Upper lobe of left lung (tissue), 6 donors: ENCODE measurements at regions not wholly inside any gene's neighbourhood (a gene's known extent, or its start where the extent isn't known, plus 50 kb on each side); places are given as distances from the start of the nearest gene placed in this dataset.

Experiments
- ATAC-seq, 2 donors: fragments of 200-7000 bp; cut with Tn5 transposase; one replicate each; pipeline ENCODE4 v1.9.1; 2022; ENCODE audit warnings: mild to moderate bottlenecking in 2 of 2, moderate library complexity in 2 of 2; ENCODE audit not compliant: low FRiP score in 2 of 2
- DNase-seq, 2 donors: peaks; one replicate each; pipeline ENCODE4 v3.0.0-alpha.2; 2019 to 2020
- H3K27ac ChIP-seq, 4 donors: fragments of 200-600 bp; sonication (generic); one replicate each; pipeline ENCODE4 v1.5.1; 2016 to 2019
- H3K27me3 ChIP-seq, 4 donors: fragments of 200-600 bp; sonication (generic); one replicate each; pipeline ENCODE4 v1.5.1; 2017 to 2019
- H3K36me3 ChIP-seq, 4 donors: fragments of 200-600 bp; sonication (generic); one replicate each; pipeline ENCODE4 v1.5.1; 2016 to 2019
- H3K4me1 ChIP-seq, 4 donors: fragments of 200-600 bp; sonication (generic); one replicate each; pipeline ENCODE4 v1.5.1; 2018 to 2019
- H3K4me3 ChIP-seq, 4 donors: fragments of 200-600 bp; sonication (generic); one replicate each; pipeline ENCODE4 v1.5.1; 2017 to 2019; ENCODE audit warnings: mild to moderate bottlenecking in 2 of 4, moderate library complexity in 1 of 4
- H3K9me3 ChIP-seq, 4 donors: fragments of 200-600 bp; sonication (generic); one replicate each; pipeline ENCODE4 v1.5.1; 2018 to 2019
- CTCF ChIP-seq, 6 experiments: fragments of 450-650 bp in 4 of 6; fragments of 200-600 bp in 2 of 6; sonication (generic) in 2 of 6; IDR thresholded peaks; one replicate each; pipeline ENCODE4 v1.5.1; 2016 to 2019; ENCODE audit warnings: antibody characterized with exemption in 6 of 6
- EP300 ChIP-seq, 4 donors: sonication (generic); formaldehyde crosslinking; IDR thresholded peaks; one replicate each; pipeline ENCODE4 v1.5.1; 2017; ENCODE audit warnings: antibody characterized with exemption in 4 of 4, control low read depth in 2 of 4
- POLR2A ChIP-seq, 4 donors: fragments of 450-650 bp; IDR thresholded peaks; one replicate each; pipeline ENCODE4 v1.5.1; 2016 to 2017; ENCODE audit warnings: antibody characterized with exemption in 4 of 4, mild to moderate bottlenecking in 2 of 4
- POLR2AphosphoS5 ChIP-seq, 2 donors: sonication (generic); formaldehyde crosslinking; IDR thresholded peaks; one replicate each; pipeline ENCODE4 v1.5.1; 2017; ENCODE audit warnings: antibody characterized with exemption in 2 of 2
- WGBS, 2 donors: methylation state at CpG; one replicate each; pipeline ENCODE4 v1.1.5; 2017 to 2018; 5-methylcytosine and 5-hydroxymethylcytosine counted together
- donor health status: DM: no; HTN: no; CAD: no; lungs with moderate emphysema.
- donor health status: DM: no; HTN: yes; CAD: no; lungs with severe emphysema.

GRCh38 chr4:155114790-155115189 lies 93.6 kb upstream of the NPY2R start:
- Histone ChIP-seq H3K27me3 (no peaks in the 10 kb centered on the region), H3K36me3 (no peaks in the 10 kb centered on the region), H3K4me3 (no peak overlapping the region), H3K4me1 (no peaks in the 10 kb centered on the region), H3K9me3 (no peaks in the 10 kb centered on the region), H3K27ac (no peak overlapping the region)
- TF ChIP-seq POLR2A (IDR thresholded peaks at IDR 0.05), result no peak
- TF ChIP-seq CTCF (IDR thresholded peaks at IDR 0.05), result no peak
- TF ChIP-seq EP300 (IDR thresholded peaks at IDR 0.05), result no peak
- no peak for TF ChIP-seq POLR2AphosphoS5 (IDR thresholded peaks at IDR 0.05)
- no peak for DNase-seq
- no peak for ATAC-seq

- DNase-seq (no peak), ATAC-seq (no peak)
- Histone ChIP-seq H3K36me3 (no peaks in the 10 kb centered on the region), H3K4me1 (no peaks in the 10 kb centered on the region), H3K27ac (no peak overlapping the region), H3K9me3 (no peaks in the 10 kb centered on the region), H3K27me3 (no peaks in the 10 kb centered on the region), H3K4me3 (no peak overlapping the region)
- no peak for TF ChIP-seq POLR2AphosphoS5 (IDR thresholded peaks at IDR 0.05)
- no peak for TF ChIP-seq CTCF (IDR thresholded peaks at IDR 0.05)
- TF ChIP-seq EP300 (IDR thresholded peaks at IDR 0.05), result no peak
- no peak for TF ChIP-seq POLR2A (IDR thresholded peaks at IDR 0.05)
Measured at GRCh38 chr4:155119006-155119405, 89.4 kb upstream of the NPY2R start.

GRCh38 chr4:155120536-155120935 lies 87.9 kb upstream of the NPY2R start:
- Histone ChIP-seq H3K27me3 (no peaks in the 10 kb centered on the region), H3K36me3 (no peaks in the 10 kb centered on the region), H3K27ac (no peak overlapping the region), H3K9me3 (no peaks in the 10 kb centered on the region), H3K4me3 (no peak overlapping the region), H3K4me1 (no peaks in the 10 kb centered on the region)
- no peak for TF ChIP-seq POLR2AphosphoS5 (IDR thresholded peaks at IDR 0.05)
- TF ChIP-seq POLR2A (IDR thresholded peaks at IDR 0.05), result no peak
- TF ChIP-seq EP300 (IDR thresholded peaks at IDR 0.05), result no peak
- TF ChIP-seq CTCF (IDR thresholded peaks at IDR 0.05), result no peak
- no peak for ATAC-seq
- no peak for DNase-seq
- 60 to 85% methylated on average over 1 of the region's 1 CpG for WGBS, 2 donors

GRCh38 chr4:155122382-155122781 lies 86.1 kb upstream of the NPY2R start:
- Histone ChIP-seq H3K27ac (no peak overlapping the region), H3K4me3 (no peak overlapping the region), H3K27me3 (no peaks in the 10 kb centered on the region), H3K9me3 (no peaks in the 10 kb centered on the region), H3K4me1 (no peaks in the 10 kb centered on the region), H3K36me3 (no peaks in the 10 kb centered on the region)
- TF ChIP-seq POLR2A (IDR thresholded peaks at IDR 0.05) (no peak), EP300 (IDR thresholded peaks at IDR 0.05) (no peak), POLR2AphosphoS5 (IDR thresholded peaks at IDR 0.05) (no peak), CTCF (IDR thresholded peaks at IDR 0.05) (no peak)
- ATAC-seq, result no peak
- WGBS, 2 donors, result 79 to 80% methylated on average over 5 of the region's 5 CpGs
- DNase-seq, result no peak

GRCh38 chr4:155134136-155134535 lies 74.3 kb upstream of the NPY2R start:
- H3K36me3 ChIP-seq, result no peaks in the 10 kb centered on the region
- ATAC-seq (no peak), DNase-seq (no peak)
- no peak for TF ChIP-seq POLR2A (IDR thresholded peaks at IDR 0.05)
- no peak for TF ChIP-seq EP300 (IDR thresholded peaks at IDR 0.05)
- TF ChIP-seq CTCF (IDR thresholded peaks at IDR 0.05), result no peak
- no peak for TF ChIP-seq POLR2AphosphoS5 (IDR thresholded peaks at IDR 0.05)
- H3K27me3 ChIP-seq, result no peaks in the 10 kb centered on the region
- no peak overlapping the region for H3K27ac ChIP-seq
- H3K9me3 ChIP-seq, result no peaks in the 10 kb centered on the region
- no peak overlapping the region for H3K4me3 ChIP-seq
- H3K4me1 ChIP-seq, result no peaks in the 10 kb centered on the region
